Liver (tissue), 8 donors: ENCODE measurements at regions not wholly inside any gene's neighbourhood (a gene's known extent, or its start where the extent isn't known, plus 50 kb on each side); places are given as distances from the start of the nearest gene placed in this dataset.

Source experiments
- DNase-seq: peaks from one replicate; pipeline ENCODE4 v3.0.0-alpha.2; 2017; ENCODE audit warnings: low spot score
- H3K27ac ChIP-seq, 2 donors: one replicate each; pipeline ENCODE4 v1.7.0; 2013; ENCODE audit warnings: inconsistent platforms in 2 of 2, low read length in 2 of 2, control low read depth in 1 of 2, low read depth in 1 of 2, mild to moderate bottlenecking in 1 of 2
- H3K27me3 ChIP-seq, 4 donors: one replicate each; pipeline versions ENCODE4 v1.6.1 to v1.7.0; 2013; ENCODE audit warnings: low read length in 3 of 4, inconsistent platforms in 1 of 4, mild to moderate bottlenecking in 1 of 4, moderate library complexity in 1 of 4; ENCODE audit not compliant: control insufficient read depth in 4 of 4, insufficient read depth in 4 of 4
- H3K36me3 ChIP-seq, 4 donors: one replicate each; pipeline versions ENCODE4 v1.6.1 to v1.7.0; 2013; ENCODE audit warnings: low read length in 3 of 4, mild to moderate bottlenecking in 3 of 4, low read depth in 1 of 4, moderate library complexity in 1 of 4; ENCODE audit not compliant: control insufficient read depth in 4 of 4, insufficient read depth in 3 of 4
- H3K4me1 ChIP-seq, 4 donors: one replicate each; pipeline versions ENCODE4 v1.6.1 to v1.7.0; 2013; ENCODE audit warnings: low read length in 3 of 4, mild to moderate bottlenecking in 3 of 4, moderate library complexity in 1 of 4; ENCODE audit not compliant: control insufficient read depth in 4 of 4, insufficient read depth in 4 of 4
- H3K4me3 ChIP-seq, 3 donors: one replicate each; pipeline versions ENCODE4 v1.6.1 to v1.7.0; 2013; ENCODE audit warnings: low read length in 3 of 3, control low read depth in 1 of 3, low read depth in 1 of 3, mild to moderate bottlenecking in 1 of 3
- H3K9ac ChIP-seq, 2 donors: one replicate each; pipeline ENCODE4 v1.7.0; 2013; ENCODE audit warnings: low read length in 2 of 2, mild to moderate bottlenecking in 2 of 2, moderate library complexity in 2 of 2, control low read depth in 1 of 2, low read depth in 1 of 2
- H3K9me3 ChIP-seq, 4 donors: one replicate each; pipeline versions ENCODE4 v1.6.1 to v1.7.0; 2013; ENCODE audit warnings: low read length in 3 of 4; ENCODE audit not compliant: control insufficient read depth in 4 of 4
- EGR1 ChIP-seq, 2 donors: IDR thresholded peaks; 2 replicates each; pipeline ENCODE4 v1.6.1; 2016 to 2018; ENCODE audit warnings: antibody characterized with exemption in 2 of 2, low read depth in 2 of 2
- FOXA1 ChIP-seq: IDR thresholded peaks from 2 replicates; pipeline ENCODE4 v1.6.1; 2016; ENCODE audit warnings: antibody characterized with exemption
- FOXA2 ChIP-seq: IDR thresholded peaks from 2 replicates; pipeline ENCODE4 v1.6.1; 2016; ENCODE audit warnings: antibody characterized with exemption
- GABPA ChIP-seq, 2 donors: IDR thresholded peaks in 1 of 2; conservative IDR thresholded peaks in 1 of 2; 2 replicates each; pipeline ENCODE4 v1.6.1; 2016; ENCODE audit warnings: antibody characterized with exemption in 2 of 2, mild to moderate bottlenecking in 1 of 2, moderate library complexity in 1 of 2
- HNF4A ChIP-seq, 2 donors: conservative IDR thresholded peaks; 2 replicates each; pipeline ENCODE4 v1.6.1; 2016; ENCODE audit warnings: antibody characterized with exemption in 2 of 2, mild to moderate bottlenecking in 2 of 2
- HNF4G ChIP-seq: IDR thresholded peaks from 2 replicates; pipeline ENCODE4 v1.6.1; 2016; ENCODE audit warnings: antibody characterized with exemption
- JUND ChIP-seq, 2 donors: IDR thresholded peaks; 2 replicates each; pipeline ENCODE4 v1.6.1; 2016; ENCODE audit warnings: antibody characterized with exemption in 2 of 2
- NR2F2 ChIP-seq: IDR thresholded peaks from 2 replicates; pipeline ENCODE4 v1.6.1; 2016; ENCODE audit warnings: antibody characterized with exemption
- RAD21 ChIP-seq, 2 donors: IDR thresholded peaks; 2 replicates each; pipeline ENCODE4 v1.6.1; 2016; ENCODE audit warnings: antibody characterized with exemption in 2 of 2, mild to moderate bottlenecking in 2 of 2
- RXRA ChIP-seq, 2 donors: IDR thresholded peaks; 2 replicates each; pipeline ENCODE4 v1.6.1; 2017 to 2018; ENCODE audit warnings: antibody characterized with exemption in 2 of 2, mild to moderate bottlenecking in 1 of 2
- SP1 ChIP-seq: IDR thresholded peaks from 2 replicates; pipeline ENCODE4 v1.6.1; 2018; ENCODE audit warnings: antibody characterized with exemption, mild to moderate bottlenecking
- TAF1 ChIP-seq: conservative IDR thresholded peaks from 2 replicates; pipeline ENCODE4 v1.6.1; 2016; ENCODE audit warnings: antibody characterized with exemption, mild to moderate bottlenecking
- YY1 ChIP-seq: IDR thresholded peaks from 2 replicates; pipeline ENCODE4 v1.6.1; 2016; ENCODE audit warnings: antibody characterized with exemption, mild to moderate bottlenecking
- ZBTB33 ChIP-seq: IDR thresholded peaks from 2 replicates; pipeline ENCODE4 v1.6.1; 2016; ENCODE audit warnings: antibody characterized with exemption
- WGBS: extraction: QIAGEN DNeasy Blood & Tissue Kit; methylation state at CpG from one replicate; pipeline ENCODE4 v1.1.7; 2013; 5-methylcytosine and 5-hydroxymethylcytosine counted together
- TF ChIP-seq, protein P1 (sequence below): IDR thresholded peaks from 2 replicates; pipeline ENCODE4 v1.6.1; 2016; ENCODE audit warnings: antibody characterized with exemption
- TF ChIP-seq, protein P2 (sequence below): IDR thresholded peaks from 2 replicates; pipeline ENCODE4 v1.6.1; 2016; ENCODE audit warnings: antibody characterized with exemption, mild to moderate bottlenecking
- TF ChIP-seq, protein P3 (sequence below): IDR thresholded peaks from 2 replicates; pipeline ENCODE4 v1.6.1; 2016; ENCODE audit warnings: antibody characterized with exemption
- TF ChIP-seq, protein P4 (sequence below): fragments of 150-350 bp; IDR thresholded peaks from 2 replicates; pipeline ENCODE4 v1.5.1; 2017; ENCODE audit warnings: improper control_type of control experiment, low read depth, low read length; ENCODE audit not compliant: missing input control
- donor health status: healthy.
- donor health status: healthy.
- donor health status: healthy.
- donor health status: healthy.
- donor health status: healthy.

DNA sequence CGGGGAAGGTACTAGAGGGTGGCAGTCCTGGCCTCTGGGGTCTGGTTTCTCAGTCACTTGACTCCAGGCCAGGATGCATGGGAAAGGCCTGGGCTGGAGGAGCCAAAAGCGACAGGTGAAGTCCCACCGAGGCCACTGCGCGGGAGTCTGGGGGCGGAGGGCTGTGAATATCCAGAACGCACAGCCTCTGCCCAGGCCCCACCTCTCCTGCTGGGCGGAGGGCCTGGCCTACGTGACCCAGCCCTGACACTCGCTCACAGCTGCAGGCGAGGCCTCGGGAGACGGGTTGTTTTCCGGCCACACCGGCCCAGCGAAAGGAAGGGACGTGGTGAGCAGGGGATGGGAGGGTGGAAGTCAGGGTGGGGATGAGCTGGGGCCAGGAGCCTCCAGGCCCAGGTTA is 91.2 kb downstream of the RFLNA start:
- Histone ChIP-seq H3K9me3 (no peaks in the 10 kb centered on the region), H3K27ac (no peak overlapping the region), H3K9ac (no peak overlapping the region), H3K4me1 (peaks cover 25 to 54% (median 46%) of the 10 kb centered on the region in 4 donors), H3K27me3 (no peaks in the 10 kb centered on the region), H3K36me3 (peaks cover 0 to 19% (median 6%) of the 10 kb centered on the region in 4 donors), H3K4me3 (no peak overlapping the region)
- no peak for DNase-seq
- WGBS, result 91% methylated on average over 17 of the region's 17 CpGs
- TF ChIP-seq, protein P1, sequence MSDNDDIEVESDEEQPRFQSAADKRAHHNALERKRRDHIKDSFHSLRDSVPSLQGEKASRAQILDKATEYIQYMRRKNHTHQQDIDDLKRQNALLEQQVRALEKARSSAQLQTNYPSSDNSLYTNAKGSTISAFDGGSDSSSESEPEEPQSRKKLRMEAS, result no peak
- TF ChIP-seq HNF4G (no peak), TAF1 (no peak), EGR1 (IDR thresholded peaks at IDR 0.05; ENCODE audit: low read depth in 2 of 2) (no peak), NR2F2 (no peak), RAD21 (IDR thresholded peaks at IDR 0.05) (no peak), RXRA (IDR thresholded peaks at IDR 0.05) (no peak), GABPA (IDR thresholded peaks at IDR 0.05 in 1 of 2, conservative IDR thresholded peaks at IDR 0.05 in 1 of 2) (no peak), JUND (IDR thresholded peaks at IDR 0.05) (no peak), YY1 (no peak), HNF4A (conservative IDR thresholded peaks at IDR 0.05) (no peak), ZBTB33 (no peak), FOXA1 (no peak), SP1 (no peak), FOXA2 (no peak)
- TF ChIP-seq, protein P2, sequence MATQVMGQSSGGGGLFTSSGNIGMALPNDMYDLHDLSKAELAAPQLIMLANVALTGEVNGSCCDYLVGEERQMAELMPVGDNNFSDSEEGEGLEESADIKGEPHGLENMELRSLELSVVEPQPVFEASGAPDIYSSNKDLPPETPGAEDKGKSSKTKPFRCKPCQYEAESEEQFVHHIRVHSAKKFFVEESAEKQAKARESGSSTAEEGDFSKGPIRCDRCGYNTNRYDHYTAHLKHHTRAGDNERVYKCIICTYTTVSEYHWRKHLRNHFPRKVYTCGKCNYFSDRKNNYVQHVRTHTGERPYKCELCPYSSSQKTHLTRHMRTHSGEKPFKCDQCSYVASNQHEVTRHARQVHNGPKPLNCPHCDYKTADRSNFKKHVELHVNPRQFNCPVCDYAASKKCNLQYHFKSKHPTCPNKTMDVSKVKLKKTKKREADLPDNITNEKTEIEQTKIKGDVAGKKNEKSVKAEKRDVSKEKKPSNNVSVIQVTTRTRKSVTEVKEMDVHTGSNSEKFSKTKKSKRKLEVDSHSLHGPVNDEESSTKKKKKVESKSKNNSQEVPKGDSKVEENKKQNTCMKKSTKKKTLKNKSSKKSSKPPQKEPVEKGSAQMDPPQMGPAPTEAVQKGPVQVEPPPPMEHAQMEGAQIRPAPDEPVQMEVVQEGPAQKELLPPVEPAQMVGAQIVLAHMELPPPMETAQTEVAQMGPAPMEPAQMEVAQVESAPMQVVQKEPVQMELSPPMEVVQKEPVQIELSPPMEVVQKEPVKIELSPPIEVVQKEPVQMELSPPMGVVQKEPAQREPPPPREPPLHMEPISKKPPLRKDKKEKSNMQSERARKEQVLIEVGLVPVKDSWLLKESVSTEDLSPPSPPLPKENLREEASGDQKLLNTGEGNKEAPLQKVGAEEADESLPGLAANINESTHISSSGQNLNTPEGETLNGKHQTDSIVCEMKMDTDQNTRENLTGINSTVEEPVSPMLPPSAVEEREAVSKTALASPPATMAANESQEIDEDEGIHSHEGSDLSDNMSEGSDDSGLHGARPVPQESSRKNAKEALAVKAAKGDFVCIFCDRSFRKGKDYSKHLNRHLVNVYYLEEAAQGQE, result no peak
- TF ChIP-seq, protein P3, sequence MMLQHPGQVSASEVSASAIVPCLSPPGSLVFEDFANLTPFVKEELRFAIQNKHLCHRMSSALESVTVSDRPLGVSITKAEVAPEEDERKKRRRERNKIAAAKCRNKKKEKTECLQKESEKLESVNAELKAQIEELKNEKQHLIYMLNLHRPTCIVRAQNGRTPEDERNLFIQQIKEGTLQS, result no peak
- TF ChIP-seq, protein P4, sequence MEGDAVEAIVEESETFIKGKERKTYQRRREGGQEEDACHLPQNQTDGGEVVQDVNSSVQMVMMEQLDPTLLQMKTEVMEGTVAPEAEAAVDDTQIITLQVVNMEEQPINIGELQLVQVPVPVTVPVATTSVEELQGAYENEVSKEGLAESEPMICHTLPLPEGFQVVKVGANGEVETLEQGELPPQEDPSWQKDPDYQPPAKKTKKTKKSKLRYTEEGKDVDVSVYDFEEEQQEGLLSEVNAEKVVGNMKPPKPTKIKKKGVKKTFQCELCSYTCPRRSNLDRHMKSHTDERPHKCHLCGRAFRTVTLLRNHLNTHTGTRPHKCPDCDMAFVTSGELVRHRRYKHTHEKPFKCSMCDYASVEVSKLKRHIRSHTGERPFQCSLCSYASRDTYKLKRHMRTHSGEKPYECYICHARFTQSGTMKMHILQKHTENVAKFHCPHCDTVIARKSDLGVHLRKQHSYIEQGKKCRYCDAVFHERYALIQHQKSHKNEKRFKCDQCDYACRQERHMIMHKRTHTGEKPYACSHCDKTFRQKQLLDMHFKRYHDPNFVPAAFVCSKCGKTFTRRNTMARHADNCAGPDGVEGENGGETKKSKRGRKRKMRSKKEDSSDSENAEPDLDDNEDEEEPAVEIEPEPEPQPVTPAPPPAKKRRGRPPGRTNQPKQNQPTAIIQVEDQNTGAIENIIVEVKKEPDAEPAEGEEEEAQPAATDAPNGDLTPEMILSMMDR, result no peak
